ENCODE measurements at regions not wholly inside any gene's neighbourhood (a gene's known extent, or its start where the extent isn't known, plus 50 kb on each side); places are given as distances from the start of the nearest gene placed in this dataset.

- no peak for TF ChIP-seq CTCF (IDR thresholded peaks at IDR 0.05)
- Histone ChIP-seq H3K4me1 (no peaks in the 10 kb centered on the region), H3K9me3 (no peaks in the 10 kb centered on the region), H3K4me3 (no peak overlapping the region), H3K27ac (no peak overlapping the region), H3K36me3 (no peaks in the 10 kb centered on the region), H3K27me3 (no peaks in the 10 kb centered on the region)
- intact Hi-C loops (cut with DNase I) = no loop called here
- no peak for DNase-seq (ENCODE audit: low spot score in 2 of 2)
Measured at GRCh38 chr5:147068998-147069397, 165.8 kb upstream of the STK32A start.

- H3K27me3 ChIP-seq = no peaks in the 10 kb centered on the region
- H3K9me3 ChIP-seq = no peaks in the 10 kb centered on the region
- intact Hi-C loops (cut with DNase I) = no loop called here
- H3K4me1 ChIP-seq = no peaks in the 10 kb centered on the region
- no peaks in the 10 kb centered on the region for H3K36me3 ChIP-seq
- DNase-seq (ENCODE audit: low spot score in 2 of 2) = no peak
- no peak overlapping the region for H3K4me3 ChIP-seq
- TF ChIP-seq CTCF (IDR thresholded peaks at IDR 0.05) = no peak
- no peak overlapping the region for H3K27ac ChIP-seq
Measured at GRCh38 chr5:147072622-147073021, 162.2 kb upstream of the STK32A start.

- Histone ChIP-seq H3K4me1 (no peaks in the 10 kb centered on the region), H3K9me3 (no peaks in the 10 kb centered on the region), H3K4me3 (no peak overlapping the region), H3K27me3 (no peaks in the 10 kb centered on the region), H3K27ac (no peak overlapping the region), H3K36me3 (no peaks in the 10 kb centered on the region)
- no peak for TF ChIP-seq CTCF (IDR thresholded peaks at IDR 0.05)
- intact Hi-C loops (cut with DNase I) = no loop called here
- DNase-seq (ENCODE audit: low spot score in 2 of 2) = no peak
Measured at GRCh38 chr5:147073098-147073497, 161.7 kb upstream of the STK32A start.

GRCh38 chr5:147075187-147075586 is 159.6 kb upstream of the STK32A start:
- Histone ChIP-seq H3K27ac (no peak overlapping the region), H3K27me3 (no peaks in the 10 kb centered on the region), H3K9me3 (no peaks in the 10 kb centered on the region), H3K36me3 (no peaks in the 10 kb centered on the region), H3K4me3 (no peak overlapping the region), H3K4me1 (no peaks in the 10 kb centered on the region)
- no peak for DNase-seq (ENCODE audit: low spot score in 2 of 2)
- no peak for TF ChIP-seq CTCF (IDR thresholded peaks at IDR 0.05)
- intact Hi-C loops (cut with DNase I) = no loop called here

- TF ChIP-seq CTCF (IDR thresholded peaks at IDR 0.05) = no peak
- no peaks in the 10 kb centered on the region for H3K27me3 ChIP-seq
- intact Hi-C loops (cut with DNase I) = no loop called here
- H3K9me3 ChIP-seq = no peaks in the 10 kb centered on the region
- no peaks in the 10 kb centered on the region for H3K36me3 ChIP-seq
- no peak overlapping the region for H3K27ac ChIP-seq
- no peak overlapping the region for H3K4me3 ChIP-seq
- DNase-seq (ENCODE audit: low spot score in 2 of 2) = no peak
- no peaks in the 10 kb centered on the region for H3K4me1 ChIP-seq
Measured at GRCh38 chr5:147080391-147080790, 154.4 kb upstream of the STK32A start.

GRCh38 chr5:147081311-147081764 is 153.5 kb upstream of the STK32A start:
- no peak overlapping the region for H3K4me3 ChIP-seq
- no peaks in the 10 kb centered on the region for H3K36me3 ChIP-seq
- H3K27ac ChIP-seq = no peak overlapping the region
- intact Hi-C loops (cut with DNase I) = no loop called here
- no peak for TF ChIP-seq CTCF (IDR thresholded peaks at IDR 0.05)
- H3K27me3 ChIP-seq = no peaks in the 10 kb centered on the region
- H3K9me3 ChIP-seq = no peaks in the 10 kb centered on the region
- no peaks in the 10 kb centered on the region for H3K4me1 ChIP-seq
- no peak for DNase-seq (ENCODE audit: low spot score in 2 of 2)
